HG03460 (cell line): ENCODE measurements at regions not wholly inside any gene's neighbourhood (a gene's known extent, or its start where the extent isn't known, plus 50 kb on each side); places are given as distances from the start of the nearest gene placed in this dataset.
"Not testable (repeated sequence)": the region's sequence is repeated elsewhere in the genome, so short reads cannot be mapped to it uniquely, and the experiment has no call there.

Experiments used
- ATAC-seq: cut with Tn5 transposase; IDR thresholded peaks from one replicate; pipeline ENCODE4 v1.9.1; 2021; ENCODE audit not compliant: unreplicated experiment

GRCh38 chr12:77229640-77230442, 164.5 kb upstream of the E2F7 start:
- no peak for ATAC-seq

- no peak for ATAC-seq
Observed at GRCh38 chr12:77228376-77228775, 163.0 kb upstream of the E2F7 start.

GRCh38 chr12:77226368-77226767, 161.0 kb upstream of the E2F7 start:
- no peak for ATAC-seq

GRCh38 chr12:77225373-77225772, 160.0 kb upstream of the E2F7 start:
- no peak for ATAC-seq

DNA sequence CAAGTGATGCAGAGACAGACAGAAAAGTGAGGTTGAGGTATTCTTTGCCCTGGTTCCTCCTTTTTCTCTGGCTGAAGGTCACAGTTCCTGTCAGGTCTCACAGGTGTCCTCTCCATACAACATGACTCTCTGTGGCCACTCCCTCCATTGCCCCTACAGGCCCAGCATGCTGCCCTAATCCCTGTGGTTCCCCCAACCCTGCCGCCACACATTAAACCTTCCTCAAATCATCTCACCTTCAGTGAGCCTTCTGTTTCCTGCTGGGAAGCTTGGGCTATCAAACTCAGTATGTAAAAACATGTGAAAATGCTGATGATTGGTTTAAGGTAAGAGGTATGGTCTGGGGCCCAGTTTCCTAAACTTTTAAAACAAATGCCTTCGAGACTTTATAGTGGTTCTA, 159.0 kb upstream of the E2F7 start:
- ATAC-seq: no peak

DNA sequence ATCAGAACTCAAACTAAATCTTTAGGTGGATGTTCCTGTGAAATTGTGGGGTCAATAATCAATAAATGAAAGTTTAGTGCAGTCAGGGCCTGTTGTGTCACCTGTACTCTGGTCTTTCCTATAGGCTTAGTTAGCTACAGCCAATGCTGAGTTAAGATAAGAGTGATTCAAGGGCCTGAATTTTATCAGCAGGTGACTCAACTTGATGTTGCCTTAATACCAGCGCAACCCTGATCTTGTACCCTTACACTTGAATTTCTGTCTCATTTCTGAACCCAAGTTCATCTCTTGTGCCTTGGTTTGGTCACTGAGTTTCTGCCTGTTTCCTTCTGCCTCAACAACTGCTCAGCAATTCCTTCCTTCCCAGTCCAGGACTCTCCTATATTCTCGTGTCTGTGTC, 157.0 kb upstream of the E2F7 start:
- no peak for ATAC-seq

GRCh38 chr12:77220586-77220985, 155.2 kb upstream of the E2F7 start:
- no peak for ATAC-seq

DNA sequence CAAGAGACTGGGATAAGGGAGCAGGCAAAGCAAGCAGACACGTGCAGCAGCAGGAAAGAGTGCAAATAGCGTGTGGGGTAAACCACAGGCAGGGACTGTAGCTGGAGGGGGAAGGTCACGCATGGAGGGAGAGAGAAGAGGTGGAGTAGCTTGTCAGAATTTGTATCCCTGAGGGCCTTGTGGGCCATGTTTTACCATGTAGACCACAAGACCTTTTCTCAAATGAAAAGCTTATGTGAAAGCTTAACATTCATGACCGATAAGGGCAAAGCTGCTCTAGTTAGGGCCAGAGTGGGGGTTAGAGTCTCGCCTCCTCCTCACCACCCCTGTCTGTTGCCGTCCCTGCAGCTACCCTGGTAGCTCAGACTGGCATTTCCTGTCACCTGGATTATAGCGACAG, 152.9 kb upstream of the E2F7 start:
- no peak for ATAC-seq

DNA sequence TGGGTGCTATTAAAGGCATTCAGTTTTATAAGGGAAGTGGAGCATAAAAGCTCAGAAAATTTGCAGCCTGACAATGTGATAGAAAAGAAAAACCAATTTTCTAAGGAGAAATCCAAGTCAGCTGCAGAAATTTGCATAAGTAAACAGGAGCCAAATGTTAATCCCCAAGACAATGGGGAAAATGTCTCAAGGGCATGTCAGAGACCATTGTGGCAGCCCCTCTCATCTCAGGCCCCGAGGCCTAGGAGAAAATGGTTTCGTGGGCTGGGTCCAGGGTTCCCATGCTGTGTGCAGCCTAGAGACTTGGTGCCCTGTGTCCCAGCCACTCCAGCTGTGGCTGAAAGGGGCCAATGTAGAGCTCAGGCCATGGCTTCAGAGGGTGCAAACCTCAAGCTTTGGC, 150.8 kb upstream of the E2F7 start:
- not testable (repeated sequence) for ATAC-seq

GRCh38 chr12:77214136-77214535, 148.8 kb upstream of the E2F7 start:
- ATAC-seq: no peak

DNA sequence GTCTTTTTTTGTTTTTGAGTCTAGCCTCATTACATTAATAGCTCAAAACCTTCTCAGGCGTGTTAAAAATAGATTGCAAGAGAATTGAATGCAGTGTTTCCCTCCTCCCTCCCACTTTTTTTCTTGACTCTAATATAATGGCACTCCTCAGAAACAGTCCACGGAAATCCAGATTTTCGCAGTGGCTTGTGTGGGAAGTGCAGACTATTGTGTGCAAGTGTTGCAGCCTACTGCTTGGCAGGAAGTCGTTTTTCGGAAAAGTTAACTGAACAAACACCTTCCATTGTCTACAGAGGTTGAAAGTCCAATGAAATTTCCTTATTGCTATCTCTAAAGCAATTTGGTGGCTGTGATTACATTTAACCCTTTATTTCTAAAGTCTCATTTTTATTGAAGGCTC, 147.9 kb upstream of the E2F7 start:
- no peak for ATAC-seq

DNA sequence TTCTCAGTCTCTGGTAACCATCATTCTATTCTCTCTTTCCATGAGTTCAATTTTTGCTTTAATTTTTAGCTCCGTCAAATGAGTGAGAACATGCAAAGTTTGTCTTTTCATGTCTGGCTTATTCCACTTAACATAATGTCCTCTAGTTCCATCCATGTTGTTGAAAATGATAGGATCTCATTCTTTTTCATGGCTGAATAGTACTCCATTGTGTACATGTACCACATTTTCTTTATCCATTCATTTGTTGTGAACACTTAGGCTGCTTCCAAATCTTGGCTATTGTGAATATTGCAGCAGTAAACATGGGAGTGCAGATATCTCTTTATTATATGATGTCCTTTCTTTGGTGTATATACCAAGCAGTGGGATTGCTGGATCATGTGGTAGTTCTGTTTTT, 145.4 kb upstream of the E2F7 start:
- ATAC-seq: no peak

DNA sequence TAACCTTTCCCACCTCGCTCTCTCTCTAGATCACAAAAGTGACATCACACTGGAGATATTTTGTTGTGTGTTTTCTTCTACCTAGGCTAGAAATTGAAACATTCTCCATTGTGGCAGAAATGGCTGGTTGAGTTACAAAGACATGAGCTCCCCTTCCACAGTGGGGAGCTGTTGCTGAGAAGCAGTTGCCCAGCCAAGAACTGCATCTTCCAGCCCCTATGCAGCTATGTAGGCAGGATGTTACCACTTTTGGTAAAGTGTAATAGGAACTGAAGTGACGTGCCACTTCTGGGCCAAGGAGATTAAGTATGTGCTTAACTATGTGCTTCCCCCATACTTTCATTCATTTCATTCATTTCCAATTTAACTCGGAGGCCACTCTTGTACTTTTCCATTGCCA, 138.7 kb upstream of the E2F7 start:
- ATAC-seq: no peak

DNA sequence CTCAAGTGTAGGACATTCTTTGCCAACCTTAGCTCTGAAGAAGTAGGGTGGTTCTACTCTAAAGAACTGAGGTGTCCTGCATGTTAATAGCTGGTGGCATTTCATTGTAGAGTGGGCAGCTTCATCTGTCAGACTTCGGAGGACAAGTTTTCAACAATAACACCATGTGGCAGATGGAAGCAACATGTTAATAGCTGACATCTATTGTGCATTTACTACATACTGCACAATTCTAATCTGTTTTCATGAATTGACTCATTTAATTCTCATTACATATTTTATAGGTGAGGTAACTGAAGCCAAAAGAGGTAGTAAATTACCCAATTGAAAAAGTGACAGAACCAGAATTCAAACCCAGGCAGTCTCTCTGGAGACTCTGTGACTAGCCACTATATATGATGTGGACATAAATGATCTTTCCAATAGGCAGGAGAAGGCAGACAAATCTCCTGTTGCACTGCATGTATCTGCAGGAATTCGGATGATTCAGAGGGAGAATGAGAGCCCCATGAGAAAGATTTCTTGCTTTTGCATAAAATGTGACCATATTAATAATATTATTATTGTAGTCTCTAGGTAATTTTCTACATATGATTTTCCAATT, 137.2 kb upstream of the E2F7 start:
- ATAC-seq: no peak

- ATAC-seq: no peak
Observed at GRCh38 chr12:77189901-77190416, 124.6 kb upstream of the E2F7 start.

DNA sequence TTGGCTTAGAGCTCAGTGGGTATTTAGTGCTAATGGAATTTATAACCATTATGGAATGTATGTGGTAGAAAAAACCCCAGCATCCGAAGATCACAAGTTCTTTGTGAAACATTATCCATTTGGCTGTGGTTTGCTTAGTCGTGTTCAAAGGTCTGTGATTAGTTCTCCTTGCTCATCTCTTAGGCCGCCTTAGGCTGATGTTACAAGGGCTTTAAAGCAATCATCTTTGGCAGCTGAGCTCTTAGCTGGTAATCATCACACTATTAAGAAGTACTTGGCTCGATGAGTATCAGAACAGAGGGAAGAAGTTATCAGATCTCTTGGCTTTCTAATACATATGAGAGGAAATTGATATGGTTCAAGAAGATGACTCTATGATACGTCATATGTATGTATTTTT, 124.1 kb upstream of the E2F7 start:
- no peak for ATAC-seq

DNA sequence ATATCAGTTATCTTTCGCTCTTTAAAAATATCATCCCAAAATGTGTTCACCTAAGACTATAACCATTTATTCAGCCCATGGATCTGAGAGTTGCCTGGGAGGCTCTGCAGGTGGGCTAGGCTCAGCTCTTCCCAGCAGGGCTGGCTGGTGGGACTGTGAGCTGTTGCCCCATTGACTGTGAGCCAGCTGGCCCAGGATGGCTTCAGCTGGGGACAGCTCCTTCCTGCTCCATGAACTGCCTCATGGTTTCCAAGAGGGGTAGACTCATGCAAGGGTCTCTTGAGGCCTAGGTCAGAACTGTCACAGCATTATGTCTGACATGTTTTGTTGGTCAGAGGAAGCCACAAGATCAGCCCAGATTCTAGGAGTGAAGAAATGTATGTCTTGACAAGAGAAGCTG, 114.1 kb upstream of the E2F7 start:
- no peak for ATAC-seq

DNA sequence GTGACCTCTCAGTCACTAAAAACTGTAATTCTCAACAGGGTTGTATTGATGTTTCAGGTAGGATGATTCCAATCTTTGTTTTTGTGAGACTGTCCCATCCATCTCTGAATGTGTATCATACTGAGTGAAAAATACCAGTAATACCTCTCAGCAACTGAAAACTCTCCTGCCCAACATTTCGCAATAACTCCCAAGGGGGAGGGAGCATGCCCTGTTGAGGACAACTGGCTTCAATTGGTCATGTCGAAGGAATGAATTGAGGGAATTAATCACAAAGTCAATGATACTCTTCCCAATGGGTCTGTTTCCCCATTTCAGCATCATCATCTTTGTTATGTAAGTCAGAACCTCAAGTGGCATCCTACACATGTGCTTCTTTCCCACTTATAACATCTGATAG, 102.4 kb upstream of the E2F7 start:
- no peak for ATAC-seq

DNA sequence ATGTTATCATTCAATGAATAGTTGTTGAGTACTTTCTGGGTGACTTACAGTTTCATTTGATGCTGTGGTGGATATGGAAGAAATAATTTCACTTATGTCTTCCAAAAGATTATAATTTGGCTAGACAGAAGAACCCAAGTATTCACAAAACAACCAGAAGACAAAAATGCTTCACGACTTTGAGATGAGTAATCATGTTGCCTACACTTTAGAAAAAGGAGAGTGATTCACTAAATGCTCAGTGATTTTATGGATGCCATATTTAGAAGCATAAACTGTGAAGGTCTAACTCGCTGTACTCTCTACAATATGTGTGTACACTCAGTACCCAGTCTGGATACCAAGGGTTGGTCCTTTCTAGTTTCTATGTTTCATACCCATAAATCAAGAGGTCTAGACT, 101.3 kb upstream of the E2F7 start:
- no peak for ATAC-seq

- ATAC-seq: no peak
Observed at GRCh38 chr12:77163074-77164038, 98.0 kb upstream of the E2F7 start.

GRCh38 chr12:77161944-77162343, 96.6 kb upstream of the E2F7 start:
- no peak for ATAC-seq

DNA sequence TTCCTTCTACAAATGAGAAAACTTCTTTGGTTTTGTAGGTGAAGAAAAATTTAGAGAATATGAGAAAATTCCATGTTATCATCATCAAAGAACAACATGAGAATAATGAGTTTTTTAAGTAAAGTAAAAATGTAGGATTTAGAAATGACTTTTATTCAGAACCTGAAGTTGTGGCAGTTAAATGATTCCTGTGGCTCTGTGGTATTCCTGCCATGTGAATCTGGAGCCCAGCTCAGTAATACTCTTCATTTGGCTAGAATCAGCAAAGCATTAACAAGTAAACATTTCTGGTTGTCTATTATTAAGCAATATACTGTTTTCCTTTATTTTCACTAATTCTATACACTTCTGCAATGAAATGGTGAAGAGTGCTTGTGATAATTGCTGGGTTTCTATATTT, 95.6 kb upstream of the E2F7 start:
- no peak for ATAC-seq
